ENCODE measurements at regions not wholly inside any gene's neighbourhood (a gene's known extent, or its start where the extent isn't known, plus 50 kb on each side); places are given as distances from the start of the nearest gene placed in this dataset.

- TF ChIP-seq CTCF (IDR thresholded peaks at IDR 0.05) (no peak), POLR2AphosphoS5 (IDR thresholded peaks at IDR 0.05) (no peak), POLR2A (IDR thresholded peaks at IDR 0.05; ENCODE audit: low read depth) (no peak), EP300 (IDR thresholded peaks at IDR 0.05) (no peak)
Measured at GRCh38 chr3:13221491-13222061, 148.3 kb upstream of the IQSEC1 start.
